NOMO-1 treated with dmso at 0.1 percent for 144 hours (cell line): ENCODE measurements at regions not wholly inside any gene's neighbourhood (a gene's known extent, or its start where the extent isn't known, plus 50 kb on each side); places are given as distances from the start of the nearest gene placed in this dataset.
"Not testable (repeated sequence)": the region's sequence is repeated elsewhere in the genome, so short reads cannot be mapped to it uniquely, and the experiment has no call there.

Experiments used
- DNase-seq: peaks from one replicate; lab custom pipeline; 2025; ENCODE audit not compliant: unreplicated experiment; lab: John Stamatoyannopoulos, UW

DNA sequence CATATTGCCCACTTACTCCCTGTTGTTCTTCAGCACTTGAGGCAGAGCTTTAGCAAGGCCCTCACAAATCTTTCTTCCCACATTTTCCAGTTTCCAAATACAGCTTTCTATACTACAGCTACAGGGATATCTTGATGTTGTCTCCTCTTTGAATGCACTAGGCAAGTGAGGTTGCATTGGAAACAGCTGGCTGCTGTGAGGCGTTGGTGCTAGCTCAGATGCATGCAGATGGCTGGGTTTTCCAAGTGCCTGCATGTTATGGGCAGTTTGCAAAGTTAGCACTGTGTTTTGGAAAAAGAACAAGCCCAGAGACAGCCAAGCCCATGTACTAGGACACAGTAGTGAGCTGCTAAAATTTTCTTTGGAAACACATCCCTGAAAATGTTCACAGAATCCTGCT, 315.1 kb upstream of the RASGEF1B start:
- DNase-seq: no peak

DNA sequence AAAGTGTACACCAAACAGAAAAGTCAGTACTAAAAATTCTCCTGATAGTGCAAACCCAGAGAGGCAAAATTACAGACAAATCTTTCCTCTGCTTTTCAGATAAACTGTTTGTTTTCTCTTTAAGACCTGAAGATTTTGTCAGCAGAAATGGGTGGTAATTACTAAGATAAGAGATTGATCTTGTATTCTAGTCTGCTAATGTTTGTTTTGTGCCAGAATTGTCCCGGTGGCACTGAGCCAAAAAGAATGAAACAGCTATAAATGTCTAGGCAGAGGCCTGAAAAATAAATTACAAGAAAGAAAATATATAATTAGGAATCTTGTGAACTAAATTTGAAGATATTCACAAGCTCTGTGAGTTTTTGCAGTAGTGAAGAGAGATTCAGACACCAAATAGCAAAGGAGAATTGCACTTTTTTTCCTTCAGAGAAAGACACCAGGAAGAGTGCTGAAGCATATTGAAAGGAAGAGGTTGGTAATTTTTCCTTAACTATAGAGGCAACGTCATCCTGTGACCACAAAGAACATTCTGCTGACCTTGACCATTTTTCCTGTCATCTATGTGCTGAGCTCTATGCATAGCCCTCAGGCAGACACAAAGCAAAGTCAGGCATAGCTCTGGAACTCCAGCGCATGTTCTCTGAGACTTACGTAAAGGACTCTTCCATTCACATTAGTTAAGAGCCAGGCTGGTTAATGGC, 314.5 kb upstream of the RASGEF1B start:
- DNase-seq: no peak

DNA sequence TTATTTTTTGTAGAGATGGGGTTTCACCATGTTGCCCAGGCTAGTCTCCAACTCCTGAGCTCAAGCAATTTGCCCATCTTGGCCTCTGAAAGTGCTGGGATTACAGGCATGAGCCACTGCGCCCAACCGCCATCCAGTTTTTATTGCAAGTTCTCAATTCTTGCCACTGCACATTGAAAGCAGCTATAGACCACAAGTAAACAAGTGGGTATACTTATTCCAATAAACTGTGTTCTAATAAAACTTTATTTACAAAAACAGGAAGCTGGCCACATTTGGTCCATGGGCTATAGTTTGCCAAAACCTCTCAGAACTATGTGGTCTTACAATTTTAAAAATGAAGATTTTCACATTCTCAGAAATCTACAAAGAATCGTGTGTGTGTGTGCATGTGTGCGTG, 313.6 kb upstream of the RASGEF1B start:
- no peak for DNase-seq

DNA sequence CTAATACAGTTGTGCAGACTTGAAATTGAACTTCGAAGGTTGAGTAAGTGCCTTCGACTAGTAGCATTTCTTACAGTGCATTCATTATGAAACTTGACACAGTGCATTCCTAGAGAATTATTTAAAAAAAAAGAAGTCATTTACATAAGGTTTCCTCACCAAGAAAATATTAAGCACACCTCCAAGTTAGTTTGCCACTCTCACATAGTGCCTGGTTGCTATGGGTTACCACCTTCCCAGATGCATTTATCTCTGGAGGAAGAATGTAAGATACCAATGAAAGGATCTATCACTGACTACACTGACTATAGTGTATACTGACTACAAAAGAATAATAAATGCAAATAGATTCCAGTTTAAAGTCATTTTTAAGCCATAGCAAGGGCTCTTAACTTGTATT, 311.9 kb upstream of the RASGEF1B start:
- DNase-seq: no peak

DNA sequence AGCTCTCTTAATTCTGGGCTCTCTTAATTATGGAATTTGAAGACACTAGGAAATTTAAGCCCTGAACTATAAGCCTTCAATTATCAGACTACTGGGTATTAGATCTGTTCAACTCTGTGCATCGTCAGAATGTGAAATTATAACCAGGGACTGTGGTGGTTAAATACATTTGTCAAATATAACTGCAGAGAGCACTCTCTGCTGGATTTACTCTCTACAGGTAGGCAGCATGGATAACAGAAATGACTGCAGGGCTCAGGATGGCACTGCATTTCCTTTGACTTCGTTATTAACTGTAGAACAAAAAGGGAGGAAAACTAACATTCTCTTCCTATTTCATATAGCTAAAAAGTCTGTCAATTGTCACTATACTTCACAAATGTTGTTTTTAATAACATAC, 310.1 kb upstream of the RASGEF1B start:
- DNase-seq: no peak

DNA sequence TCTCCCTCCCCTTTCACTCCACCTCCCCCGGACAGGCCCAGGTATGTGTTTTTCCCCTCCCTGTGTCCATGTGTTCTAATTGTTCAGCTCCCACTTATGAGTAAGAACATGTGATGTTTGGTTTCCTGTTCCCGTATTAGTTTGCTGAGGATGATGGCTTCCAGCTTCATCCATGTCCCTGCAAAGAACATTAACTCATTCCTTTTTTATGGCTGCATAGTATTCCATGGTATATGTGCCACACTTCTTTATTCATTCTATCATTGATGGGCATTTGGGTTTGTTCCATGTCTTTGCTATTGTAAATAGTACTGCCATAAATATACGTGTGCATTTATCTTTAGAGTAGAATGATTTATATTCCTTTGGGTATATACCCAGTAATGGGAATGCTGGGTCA, 306.0 kb upstream of the RASGEF1B start:
- not testable (repeated sequence) for DNase-seq

DNA sequence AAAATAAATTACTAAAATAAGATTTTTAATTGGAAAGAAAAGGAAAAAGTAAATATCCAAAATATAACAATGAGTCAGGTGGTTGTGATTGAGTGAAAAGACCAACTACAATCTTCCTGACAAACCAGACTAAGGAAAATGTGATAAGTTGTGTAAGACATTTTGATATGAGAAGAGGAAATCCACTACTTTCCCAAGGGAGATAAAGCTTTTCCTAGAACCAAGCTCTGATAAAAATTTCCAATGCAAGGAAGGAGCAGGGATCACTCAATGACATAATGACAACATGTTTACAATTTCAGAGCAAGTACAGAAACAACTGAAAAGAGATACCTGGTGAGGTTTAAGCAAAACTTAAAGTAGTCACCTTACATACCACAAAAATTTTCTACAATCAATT, 305.1 kb upstream of the RASGEF1B start:
- DNase-seq: no peak

DNA sequence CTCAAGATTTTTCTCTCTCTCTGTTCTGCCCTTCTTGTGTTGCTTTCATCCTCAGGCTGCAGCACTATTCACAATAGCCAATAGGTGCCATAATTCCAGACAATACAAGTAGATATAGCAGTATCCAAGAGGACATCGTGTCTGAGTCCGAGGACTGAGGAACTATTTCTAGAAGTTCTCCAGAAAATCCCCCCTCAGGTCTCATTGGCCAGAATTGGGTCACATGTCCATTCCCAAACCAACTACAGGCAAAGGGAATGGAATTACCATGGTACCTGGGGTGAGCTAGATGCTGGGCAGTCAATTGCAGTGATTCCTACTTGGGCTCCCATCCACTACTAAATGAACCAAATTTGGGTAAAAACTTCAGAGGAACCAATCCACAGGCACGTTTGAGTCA, 301.9 kb upstream of the RASGEF1B start:
- DNase-seq: no peak

DNA sequence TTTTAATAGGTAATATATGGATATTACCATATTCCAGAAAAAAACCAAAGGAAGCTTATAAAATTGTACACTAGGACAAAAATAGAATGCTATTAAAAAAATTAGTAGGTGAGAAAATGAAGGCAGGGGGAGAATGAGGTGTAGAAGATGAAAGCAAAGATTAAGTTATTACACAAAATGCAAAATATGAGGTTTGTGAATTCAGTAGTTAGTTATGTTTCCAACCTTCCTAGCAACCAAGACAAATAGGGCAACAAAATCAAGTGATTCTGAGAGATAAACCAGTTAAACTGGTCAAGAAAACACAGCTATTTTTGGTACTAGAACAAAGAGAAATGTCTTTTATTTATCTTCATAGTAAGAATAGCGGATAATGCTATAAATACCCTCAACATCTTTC, 300.0 kb upstream of the RASGEF1B start:
- no peak for DNase-seq

DNA sequence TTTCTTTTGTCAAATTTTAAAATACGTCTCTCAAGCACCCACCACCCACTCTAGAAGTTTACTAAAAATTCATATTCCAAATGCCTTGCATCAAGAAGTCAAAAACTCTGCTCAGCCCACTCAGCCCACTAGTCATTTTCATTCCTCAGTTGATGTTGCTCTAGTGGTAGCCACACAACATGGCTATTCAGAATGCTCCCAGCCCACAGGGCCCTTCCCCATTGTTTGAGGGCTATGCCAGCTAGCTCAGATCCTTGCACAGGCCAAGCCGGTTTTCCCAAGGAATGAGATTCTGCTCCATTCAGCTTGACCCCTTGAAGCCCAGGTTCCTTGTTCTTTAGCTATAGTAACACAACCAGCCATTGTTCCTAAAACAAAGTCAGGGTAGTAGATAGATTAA, 297.5 kb upstream of the RASGEF1B start:
- no peak for DNase-seq

DNA sequence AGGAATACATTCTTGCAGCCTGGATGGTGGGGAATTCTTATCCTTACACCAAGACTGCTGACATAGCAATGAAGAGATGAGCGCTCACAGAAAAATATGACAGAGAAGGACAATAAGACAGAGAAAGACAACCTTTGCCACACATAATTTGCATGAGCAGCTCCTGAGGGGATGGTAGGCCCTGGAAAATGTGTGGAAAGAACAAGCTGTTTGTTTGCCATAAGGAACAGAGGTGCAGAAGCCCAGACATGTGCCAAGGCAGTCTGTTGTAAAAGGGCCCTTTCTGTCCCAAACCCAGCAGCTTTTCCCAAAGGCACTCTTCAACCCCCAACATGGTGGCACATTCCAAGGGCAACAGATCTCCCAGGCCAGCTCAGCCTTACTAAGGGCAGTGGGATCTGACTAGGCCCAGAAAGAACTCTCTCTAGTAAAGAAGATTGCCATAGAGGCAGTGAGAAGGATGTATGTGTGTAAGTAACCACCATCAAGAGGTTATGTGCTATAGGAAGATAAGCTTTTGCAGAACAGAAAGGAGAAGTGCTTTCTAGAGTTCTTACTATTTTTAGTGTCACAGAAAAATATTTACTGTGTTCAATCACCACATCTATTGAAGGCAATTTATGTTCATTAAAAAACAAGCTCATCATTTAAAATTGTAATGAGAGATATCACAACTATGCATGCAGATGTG, 287.0 kb upstream of the RASGEF1B start:
- peak; percentile 11 for DNase-seq

DNA sequence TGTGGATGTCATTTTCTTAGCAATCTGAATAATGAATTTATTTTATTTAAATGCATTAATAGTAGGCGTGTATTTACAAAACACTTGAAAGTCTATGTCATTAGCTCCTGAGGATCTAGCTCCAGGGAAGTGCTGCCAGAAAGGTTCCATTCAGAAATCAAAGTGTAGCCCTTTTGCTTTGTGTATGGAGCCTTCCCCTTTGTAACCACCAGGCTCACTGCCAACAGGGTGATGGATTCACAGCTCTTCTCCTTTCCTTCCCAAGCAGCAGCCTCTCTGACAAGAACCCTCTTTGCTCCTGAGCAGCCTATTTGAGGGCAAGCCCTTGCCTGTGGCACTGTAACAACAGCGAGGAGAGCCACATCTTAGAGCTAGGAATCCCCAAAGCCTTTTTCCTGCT, 286.0 kb upstream of the RASGEF1B start:
- no peak for DNase-seq

DNA sequence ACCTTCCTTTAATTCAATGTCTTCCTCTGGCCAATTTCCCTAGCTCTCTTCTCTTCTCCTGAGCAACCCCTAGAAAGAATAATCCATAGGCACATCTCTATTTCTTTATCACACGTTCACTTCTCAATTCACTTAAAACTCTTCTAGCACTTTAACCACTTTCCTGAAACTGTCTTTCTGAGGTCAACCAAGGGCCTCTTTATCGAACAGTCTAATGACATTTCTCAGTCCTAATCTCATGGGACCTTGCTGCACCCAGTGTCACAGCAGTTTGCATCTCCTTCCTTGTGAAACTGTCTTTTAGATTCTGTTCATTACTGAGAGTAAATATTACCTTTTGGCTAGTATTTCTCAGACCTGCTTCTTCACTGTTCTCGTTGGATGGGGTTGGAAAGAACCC, 285.3 kb upstream of the RASGEF1B start:
- DNase-seq: no peak

DNA sequence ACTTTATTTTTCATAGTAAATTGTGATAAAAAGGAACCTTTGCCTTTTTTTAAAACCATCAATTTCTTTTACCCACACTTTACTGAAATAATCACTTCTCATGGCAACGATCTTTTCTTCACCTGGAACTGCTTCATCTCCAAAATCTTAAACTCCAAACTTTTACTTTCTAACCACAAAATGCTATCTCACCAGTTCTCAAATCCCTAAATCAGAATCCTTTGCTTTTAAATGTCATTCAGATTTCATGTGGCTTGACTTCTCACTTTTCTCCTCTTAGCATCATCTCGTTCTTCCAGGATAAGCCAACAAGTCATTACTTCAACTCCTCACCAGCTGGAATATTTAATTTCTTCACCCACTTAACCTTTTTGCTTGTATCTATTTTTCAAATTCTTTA, 284.3 kb upstream of the RASGEF1B start:
- no peak for DNase-seq

DNA sequence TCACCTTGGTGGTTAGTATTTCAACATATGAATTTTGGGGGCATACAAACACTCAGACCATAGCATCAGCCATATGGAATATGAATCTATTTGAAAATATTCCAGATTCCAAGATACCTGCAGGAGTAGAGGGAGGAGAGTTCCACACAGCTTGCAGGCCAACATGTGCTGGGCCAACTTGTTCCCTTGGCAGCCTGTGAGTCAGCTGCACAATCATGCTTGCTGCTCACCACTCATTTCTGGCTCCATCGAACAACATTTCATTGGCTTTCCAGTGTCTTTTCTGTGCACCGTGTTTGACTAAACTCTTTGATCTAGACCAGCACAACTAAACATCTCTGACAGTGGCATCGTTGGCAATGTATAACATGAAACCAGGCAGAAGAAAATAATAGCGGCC, 282.5 kb upstream of the RASGEF1B start:
- DNase-seq: no peak

DNA sequence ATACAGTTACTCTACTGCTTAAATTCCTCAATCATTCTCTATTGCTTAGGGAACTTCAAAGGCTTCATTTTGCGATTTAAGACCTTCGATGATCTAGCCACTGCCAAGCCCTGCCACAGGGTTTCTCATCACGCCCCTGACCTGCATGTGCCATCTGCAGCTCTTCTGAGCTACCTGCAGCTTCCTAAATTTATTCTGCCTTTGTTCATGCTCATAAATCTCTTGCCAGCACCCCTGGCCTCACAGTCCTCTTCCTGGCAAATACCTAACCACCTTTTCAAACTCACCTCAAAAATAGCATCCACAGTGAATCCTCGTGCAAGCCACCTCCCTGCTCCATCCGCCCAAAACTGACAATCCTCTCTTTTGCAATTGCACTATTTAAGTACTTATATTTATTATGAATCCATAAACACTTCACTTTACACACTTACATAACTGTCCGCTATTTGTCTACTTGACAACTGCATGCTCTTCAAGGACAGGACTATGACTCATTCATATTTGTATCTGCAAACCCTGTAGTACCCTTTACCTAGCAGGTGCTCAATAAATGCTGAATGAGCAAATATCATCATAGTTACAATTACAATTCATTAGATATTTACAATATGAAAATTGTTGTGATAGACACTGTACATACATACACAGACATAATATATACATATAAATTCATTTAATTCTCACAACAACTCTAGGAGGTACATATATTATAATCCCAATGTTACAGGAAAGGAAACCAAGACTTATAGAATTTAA, 280.0 kb upstream of the RASGEF1B start:
- no peak for DNase-seq

DNA sequence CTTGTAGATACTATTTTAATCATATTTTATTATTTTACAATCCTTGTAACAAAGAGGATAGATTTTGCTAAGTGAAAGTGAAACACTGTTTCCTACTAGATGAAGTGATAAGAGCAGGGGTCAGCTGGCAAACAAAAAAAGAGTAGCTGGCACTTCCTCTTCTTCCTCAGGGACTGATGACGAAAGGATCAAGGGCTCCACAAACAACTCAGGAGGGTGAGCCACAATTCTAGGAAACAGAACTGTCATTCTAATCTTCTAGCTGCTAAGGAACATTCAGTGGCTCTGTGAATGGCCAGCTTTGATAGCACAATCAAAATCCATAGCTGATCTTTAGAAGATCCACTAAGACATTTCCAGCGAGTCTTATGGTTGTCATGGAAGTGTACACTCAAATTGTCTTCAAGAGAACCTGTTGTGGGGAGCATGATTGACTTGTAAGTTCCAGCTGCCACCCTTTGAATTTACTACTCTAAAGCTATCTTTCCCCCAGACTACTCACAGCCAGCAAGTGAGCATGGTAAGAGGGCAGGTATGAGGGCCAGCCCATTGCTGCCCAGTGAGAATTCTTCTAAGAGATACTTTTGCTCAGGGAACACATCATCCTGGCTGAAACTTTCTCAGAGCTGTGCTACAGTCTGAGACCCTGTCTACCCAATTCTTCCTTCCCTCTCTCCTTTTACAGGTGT, 275.7 kb upstream of the RASGEF1B start:
- DNase-seq: peak; percentile 36

DNA sequence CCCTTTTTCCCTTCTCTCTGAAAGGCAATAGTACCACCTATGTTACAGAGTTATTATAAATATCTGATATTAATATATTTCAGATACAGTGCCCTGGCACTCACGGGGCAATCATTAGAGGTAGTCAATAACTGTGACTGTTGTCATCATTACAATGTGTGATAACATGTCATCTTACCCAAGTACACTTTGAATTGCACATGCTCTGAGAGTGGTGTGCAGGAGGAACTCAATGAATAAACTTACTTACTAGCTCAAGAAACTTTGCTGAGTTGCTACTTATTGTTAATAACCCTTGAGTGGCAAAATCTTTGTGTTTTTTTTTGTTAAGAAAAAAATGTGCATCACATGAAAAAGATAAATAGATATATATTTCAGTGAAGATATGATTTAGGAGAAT, 275.1 kb upstream of the RASGEF1B start:
- DNase-seq: no peak

DNA sequence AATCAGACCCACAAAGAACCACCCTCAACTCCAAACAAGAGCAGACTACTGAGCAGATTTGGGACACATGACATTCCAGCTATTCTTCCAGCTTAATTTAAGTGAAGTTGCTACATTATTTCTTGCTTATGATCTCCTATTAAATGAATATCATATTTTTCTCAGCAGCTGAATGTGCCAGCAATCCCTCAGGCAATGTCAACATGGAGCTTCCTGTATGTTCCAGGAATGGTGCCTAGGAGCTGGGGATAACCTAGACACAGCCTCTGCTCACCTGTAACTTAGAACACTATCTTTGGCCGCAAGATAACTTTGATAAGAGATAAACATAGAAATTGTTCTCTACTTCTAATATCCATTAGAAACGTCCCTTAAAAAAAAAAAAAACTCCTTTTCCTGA, 274.4 kb upstream of the RASGEF1B start:
- no peak for DNase-seq

DNA sequence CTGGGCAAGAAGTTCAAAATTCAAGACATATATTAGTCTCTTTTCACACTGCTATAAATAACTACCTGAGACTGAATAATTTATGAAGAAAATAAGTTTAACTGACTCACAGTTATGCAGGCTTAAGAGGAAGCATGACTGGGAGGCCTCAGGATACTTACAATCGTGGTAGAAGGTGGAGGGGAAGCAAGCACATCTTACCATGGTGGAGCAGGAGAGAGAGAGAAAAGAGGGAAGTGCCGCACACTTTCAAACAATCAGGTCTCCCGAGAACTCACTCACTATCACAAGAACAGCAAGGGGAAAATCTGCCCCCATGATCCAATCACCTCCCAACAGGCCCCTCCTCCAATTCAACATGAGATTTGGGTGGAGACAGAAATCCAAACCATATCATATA, 273.3 kb upstream of the RASGEF1B start:
- no peak for DNase-seq

DNA sequence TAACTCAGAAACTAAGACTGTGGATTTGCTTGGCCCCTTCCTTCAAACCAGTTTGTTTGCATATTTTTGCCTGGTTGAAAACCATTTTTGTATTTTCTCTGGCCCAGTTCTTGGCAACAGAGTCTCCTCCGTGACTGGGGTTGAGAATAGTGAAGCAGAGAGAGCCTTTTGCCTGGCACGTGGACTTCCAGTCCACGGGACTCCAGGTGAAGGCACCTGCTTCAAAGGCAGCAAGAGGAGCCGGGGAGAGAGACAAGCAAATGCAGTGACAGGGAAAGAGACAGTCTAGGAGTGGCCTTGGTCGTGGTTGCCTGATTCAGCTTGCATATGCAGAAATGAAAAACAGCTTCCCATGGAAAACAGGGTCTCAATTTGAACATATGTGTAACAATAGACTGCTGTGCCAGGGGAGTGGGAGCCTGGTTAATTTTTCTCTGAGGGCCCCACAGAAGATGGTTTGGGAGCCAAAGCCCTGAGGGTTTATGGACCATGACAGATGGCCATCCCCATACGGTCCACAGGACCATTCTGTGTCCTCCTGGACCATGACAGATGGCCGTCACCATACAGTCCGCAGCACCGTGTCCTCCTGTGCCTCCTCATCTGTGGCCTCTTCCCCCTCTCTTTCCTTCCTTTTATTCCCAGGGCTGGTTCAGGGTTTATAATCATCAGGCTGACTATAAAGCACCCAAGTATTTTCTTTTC, 272.2 kb upstream of the RASGEF1B start:
- DNase-seq: no peak
